ENCODE measurements at regions not wholly inside any gene's neighbourhood (a gene's known extent, or its start where the extent isn't known, plus 50 kb on each side); places are given as distances from the start of the nearest gene placed in this dataset.

- no peak overlapping the region for H3K27ac ChIP-seq (ENCODE audit: low read length)
- no peaks in the 10 kb centered on the region for H3K9me3 ChIP-seq (ENCODE audit: control insufficient read depth, low read depth, low read length)
- no peaks in the 10 kb centered on the region for H3K27me3 ChIP-seq (ENCODE audit: control insufficient read depth, insufficient read depth, low read length)
- DNase-seq: no peak
- H3K36me3 ChIP-seq (ENCODE audit: control insufficient read depth, insufficient read depth, low read length): no peaks in the 10 kb centered on the region
- no CpG with 5 or more reads among the region's 3 CpGs for WGBS (ENCODE audit: insufficient coverage, low lambda C conversion rate)
- H3K4me1 ChIP-seq (ENCODE audit: control insufficient read depth, insufficient read depth, low read length): no peaks in the 10 kb centered on the region
- no peak overlapping the region for H3K4me3 ChIP-seq (ENCODE audit: low read length)
Measured at GRCh38 chr6:90982051-90982450, 395.2 kb upstream of the MAP3K7 start.

- no peak overlapping the region for H3K4me3 ChIP-seq (ENCODE audit: low read length)
- H3K36me3 ChIP-seq (ENCODE audit: control insufficient read depth, insufficient read depth, low read length): no peaks in the 10 kb centered on the region
- H3K9me3 ChIP-seq (ENCODE audit: control insufficient read depth, low read depth, low read length): no peaks in the 10 kb centered on the region
- 80% methylated on average over 1 of the region's 4 CpGs for WGBS (ENCODE audit: insufficient coverage, low lambda C conversion rate)
- no peak overlapping the region for H3K27ac ChIP-seq (ENCODE audit: low read length)
- no peak for DNase-seq
- no peaks in the 10 kb centered on the region for H3K27me3 ChIP-seq (ENCODE audit: control insufficient read depth, insufficient read depth, low read length)
- no peaks in the 10 kb centered on the region for H3K4me1 ChIP-seq (ENCODE audit: control insufficient read depth, insufficient read depth, low read length)
Measured at GRCh38 chr6:90978046-90978445, 391.2 kb upstream of the MAP3K7 start.

GRCh38 chr6:90977513-90977912 lies 390.6 kb upstream of the MAP3K7 start:
- Histone ChIP-seq H3K9me3 (ENCODE audit: control insufficient read depth, low read depth, low read length) (no peaks in the 10 kb centered on the region), H3K36me3 (ENCODE audit: control insufficient read depth, insufficient read depth, low read length) (no peaks in the 10 kb centered on the region), H3K27ac (ENCODE audit: low read length) (no peak overlapping the region), H3K27me3 (ENCODE audit: control insufficient read depth, insufficient read depth, low read length) (no peaks in the 10 kb centered on the region), H3K4me1 (ENCODE audit: control insufficient read depth, insufficient read depth, low read length) (no peaks in the 10 kb centered on the region), H3K4me3 (ENCODE audit: low read length) (no peak overlapping the region)
- no peak for DNase-seq
- 67% methylated on average over 1 of the region's 1 CpG for WGBS (ENCODE audit: insufficient coverage, low lambda C conversion rate)

GRCh38 chr6:90976341-90976740 lies 389.5 kb upstream of the MAP3K7 start:
- H3K4me1 ChIP-seq (ENCODE audit: control insufficient read depth, insufficient read depth, low read length): no peaks in the 10 kb centered on the region
- no peak overlapping the region for H3K27ac ChIP-seq (ENCODE audit: low read length)
- H3K4me3 ChIP-seq (ENCODE audit: low read length): no peak overlapping the region
- no peak for DNase-seq
- H3K36me3 ChIP-seq (ENCODE audit: control insufficient read depth, insufficient read depth, low read length): no peaks in the 10 kb centered on the region
- no CpG with 5 or more reads among the region's 2 CpGs for WGBS (ENCODE audit: insufficient coverage, low lambda C conversion rate)
- H3K27me3 ChIP-seq (ENCODE audit: control insufficient read depth, insufficient read depth, low read length): no peaks in the 10 kb centered on the region
- H3K9me3 ChIP-seq (ENCODE audit: control insufficient read depth, low read depth, low read length): no peaks in the 10 kb centered on the region

- no peaks in the 10 kb centered on the region for H3K9me3 ChIP-seq (ENCODE audit: control insufficient read depth, low read depth, low read length)
- no peak overlapping the region for H3K27ac ChIP-seq (ENCODE audit: low read length)
- 71% methylated on average over 1 of the region's 2 CpGs for WGBS (ENCODE audit: insufficient coverage, low lambda C conversion rate)
- H3K4me3 ChIP-seq (ENCODE audit: low read length): no peak overlapping the region
- DNase-seq: no peak
- no peaks in the 10 kb centered on the region for H3K27me3 ChIP-seq (ENCODE audit: control insufficient read depth, insufficient read depth, low read length)
- H3K36me3 ChIP-seq (ENCODE audit: control insufficient read depth, insufficient read depth, low read length): no peaks in the 10 kb centered on the region
- H3K4me1 ChIP-seq (ENCODE audit: control insufficient read depth, insufficient read depth, low read length): no peaks in the 10 kb centered on the region
Measured at GRCh38 chr6:90975741-90976140, 388.9 kb upstream of the MAP3K7 start.

GRCh38 chr6:90973188-90973587 lies 386.3 kb upstream of the MAP3K7 start:
- no peaks in the 10 kb centered on the region for H3K4me1 ChIP-seq (ENCODE audit: control insufficient read depth, insufficient read depth, low read length)
- no peaks in the 10 kb centered on the region for H3K27me3 ChIP-seq (ENCODE audit: control insufficient read depth, insufficient read depth, low read length)
- no peak for DNase-seq
- no peak overlapping the region for H3K4me3 ChIP-seq (ENCODE audit: low read length)
- H3K9me3 ChIP-seq (ENCODE audit: control insufficient read depth, low read depth, low read length): no peaks in the 10 kb centered on the region
- no peaks in the 10 kb centered on the region for H3K36me3 ChIP-seq (ENCODE audit: control insufficient read depth, insufficient read depth, low read length)
- no peak overlapping the region for H3K27ac ChIP-seq (ENCODE audit: low read length)

- Histone ChIP-seq H3K27me3 (ENCODE audit: control insufficient read depth, insufficient read depth, low read length) (no peaks in the 10 kb centered on the region), H3K4me1 (ENCODE audit: control insufficient read depth, insufficient read depth, low read length) (no peaks in the 10 kb centered on the region), H3K36me3 (ENCODE audit: control insufficient read depth, insufficient read depth, low read length) (no peaks in the 10 kb centered on the region), H3K9me3 (ENCODE audit: control insufficient read depth, low read depth, low read length) (no peaks in the 10 kb centered on the region), H3K4me3 (ENCODE audit: low read length) (no peak overlapping the region), H3K27ac (ENCODE audit: low read length) (no peak overlapping the region)
- DNase-seq: no peak
Measured at GRCh38 chr6:90970672-90971071, 383.8 kb upstream of the MAP3K7 start.

GRCh38 chr6:90967471-90967870 lies 380.6 kb upstream of the MAP3K7 start:
- DNase-seq: no peak
- Histone ChIP-seq H3K9me3 (ENCODE audit: control insufficient read depth, low read depth, low read length) (no peaks in the 10 kb centered on the region), H3K4me1 (ENCODE audit: control insufficient read depth, insufficient read depth, low read length) (no peaks in the 10 kb centered on the region), H3K27ac (ENCODE audit: low read length) (no peak overlapping the region), H3K36me3 (ENCODE audit: control insufficient read depth, insufficient read depth, low read length) (no peaks in the 10 kb centered on the region), H3K27me3 (ENCODE audit: control insufficient read depth, insufficient read depth, low read length) (no peaks in the 10 kb centered on the region), H3K4me3 (ENCODE audit: low read length) (no peak overlapping the region)
- no CpG with 5 or more reads among the region's 3 CpGs for WGBS (ENCODE audit: insufficient coverage, low lambda C conversion rate)

GRCh38 chr6:90960324-90960723 lies 373.5 kb upstream of the MAP3K7 start:
- WGBS (ENCODE audit: insufficient coverage, low lambda C conversion rate): no CpG with 5 or more reads among the region's 2 CpGs
- Histone ChIP-seq H3K4me1 (ENCODE audit: control insufficient read depth, insufficient read depth, low read length) (no peaks in the 10 kb centered on the region), H3K27me3 (ENCODE audit: control insufficient read depth, insufficient read depth, low read length) (no peaks in the 10 kb centered on the region), H3K4me3 (ENCODE audit: low read length) (no peak overlapping the region), H3K27ac (ENCODE audit: low read length) (no peak overlapping the region), H3K9me3 (ENCODE audit: control insufficient read depth, low read depth, low read length) (no peaks in the 10 kb centered on the region), H3K36me3 (ENCODE audit: control insufficient read depth, insufficient read depth, low read length) (no peaks in the 10 kb centered on the region)
- no peak for DNase-seq

- Histone ChIP-seq H3K27me3 (ENCODE audit: control insufficient read depth, insufficient read depth, low read length) (no peaks in the 10 kb centered on the region), H3K4me3 (ENCODE audit: low read length) (no peak overlapping the region), H3K36me3 (ENCODE audit: control insufficient read depth, insufficient read depth, low read length) (no peaks in the 10 kb centered on the region), H3K27ac (ENCODE audit: low read length) (no peak overlapping the region), H3K4me1 (ENCODE audit: control insufficient read depth, insufficient read depth, low read length) (no peaks in the 10 kb centered on the region), H3K9me3 (ENCODE audit: control insufficient read depth, low read depth, low read length) (no peaks in the 10 kb centered on the region)
- no peak for DNase-seq
- WGBS (ENCODE audit: insufficient coverage, low lambda C conversion rate): 83% methylated on average over 3 of the region's 3 CpGs
Measured at GRCh38 chr6:90955246-90955645, 368.4 kb upstream of the MAP3K7 start.

- DNase-seq: no peak
- H3K4me1 ChIP-seq (ENCODE audit: control insufficient read depth, insufficient read depth, low read length): no peaks in the 10 kb centered on the region
- H3K9me3 ChIP-seq (ENCODE audit: control insufficient read depth, low read depth, low read length): no peaks in the 10 kb centered on the region
- no peak overlapping the region for H3K4me3 ChIP-seq (ENCODE audit: low read length)
- no peak overlapping the region for H3K27ac ChIP-seq (ENCODE audit: low read length)
- H3K36me3 ChIP-seq (ENCODE audit: control insufficient read depth, insufficient read depth, low read length): no peaks in the 10 kb centered on the region
- no peaks in the 10 kb centered on the region for H3K27me3 ChIP-seq (ENCODE audit: control insufficient read depth, insufficient read depth, low read length)
Measured at GRCh38 chr6:90953405-90954161, 366.7 kb upstream of the MAP3K7 start.

Data from large intestine (tissue), 3 donors.